GM12878 (cell line): ENCODE measurements at regions not wholly inside any gene's neighbourhood (a gene's known extent, or its start where the extent isn't known, plus 50 kb on each side); places are given as distances from the start of the nearest gene placed in this dataset.

Experiments
- ATAC-seq: fragments of 200-7000 bp; cut with Tn5 transposase; 3 replicates; pipeline ENCODE4 v1.9.1; 2020; ENCODE audit warnings: mild to moderate bottlenecking, moderate library complexity
- BruUV-seq: library from RNA; stranded (reverse); fragments of 400-500 nt; replicated peaks from 2 replicates; lab custom pipeline; 2021; lab: Mats Ljungman, UMichigan
- CTCF ChIA-PET: fragments of 300-600 bp; sonication (Branson Sonifier 250); formaldehyde crosslinking; extraction: SDS; loops from one replicate; lab custom pipeline; 2021; ENCODE audit warnings: inconsistent platforms; lab: Yijun Ruan, JAX
- POLR2A ChIA-PET: fragments of 350-600 bp; formaldehyde crosslinking; extraction: SDS; loops from one replicate; lab custom pipeline; 2021; ENCODE audit warnings: inconsistent platforms; lab: Charles Lee
- RAD21 ChIA-PET: fragments of 300-600 bp; sonication (Branson Sonifier 250); formaldehyde crosslinking; loops from one replicate; lab custom pipeline; 2023; ENCODE audit warnings: antibody characterized with exemption; ENCODE audit not compliant: unreplicated experiment; lab: Charles Lee
- SMC1A ChIA-PET: fragments of 300-600 bp; sonication (Branson Sonifier 250); formaldehyde crosslinking; loops from one replicate; lab custom pipeline; 2023; ENCODE audit not compliant: unreplicated experiment, uncharacterized antibody; lab: Charles Lee
- DNase-seq: peaks from one replicate; pipeline ENCODE4 v3.0.0-alpha.2; 2011; ENCODE audit warnings: low read depth, low spot score
- FAIRE-seq: peaks from 3 replicates; lab custom pipeline; 2011; peaks lifted over from hg19 to GRCh38; lab: Jason Lieb, UNC
- H2AFZ ChIP-seq: 2 replicates; pipeline ENCODE4 v1.6.0; 2011; ENCODE audit warnings: low read depth, low read length, control low read depth; ENCODE audit not compliant: control insufficient read depth
- H3K27ac ChIP-seq: 2 replicates; pipeline ENCODE4 v1.5.1; 2011; ENCODE audit warnings: control low read depth; ENCODE audit not compliant: control insufficient read depth, insufficient read depth
- H3K27me3 ChIP-seq, 2 experiments: replicated peaks in 1 of 2; 2 replicates each; pipeline versions ENCODE4 v1.6.0 to v1.6.1; 2011; ENCODE audit warnings: low read length in 1 of 2; ENCODE audit not compliant: control insufficient read depth in 2 of 2, insufficient read depth in 2 of 2
- H3K36me3 ChIP-seq, 2 experiments: 2 replicates each; pipeline ENCODE4 v1.5.1; 2011; ENCODE audit warnings: low read length in 1 of 2; ENCODE audit not compliant: control insufficient read depth in 2 of 2, insufficient read depth in 2 of 2
- H3K4me1 ChIP-seq: 2 replicates; pipeline ENCODE4 v1.6.1; 2011; ENCODE audit warnings: mild to moderate bottlenecking, low read length, moderate library complexity, mixed read lengths; ENCODE audit not compliant: control insufficient read depth, insufficient read depth
- H3K4me2 ChIP-seq: 2 replicates; pipeline ENCODE4 v1.6.0; 2011; ENCODE audit warnings: control low read depth; ENCODE audit not compliant: control insufficient read depth, insufficient read depth
- H3K4me3 ChIP-seq: fragments of 200-600 bp; sonication (generic); 2 replicates; pipeline ENCODE4 v1.5.1; 2016
- H3K79me2 ChIP-seq: 2 replicates; pipeline ENCODE4 v1.6.0; 2011; ENCODE audit warnings: low read length; ENCODE audit not compliant: control insufficient read depth, insufficient read depth
- H3K9ac ChIP-seq: 2 replicates; pipeline ENCODE4 v1.8.0; 2011; ENCODE audit warnings: low read length, control low read depth, mixed read lengths; ENCODE audit not compliant: control insufficient read depth, insufficient read depth
- H3K9me3 ChIP-seq: replicated peaks from 3 replicates; pipeline ENCODE4 v1.5.1; 2011; ENCODE audit warnings: mild to moderate bottlenecking, low read length; ENCODE audit not compliant: control insufficient read depth, insufficient read depth
- H4K20me1 ChIP-seq: 2 replicates; pipeline ENCODE4 v1.6.0; 2011; ENCODE audit not compliant: control insufficient read depth, insufficient read depth
- CBX5 ChIP-seq: sonication (generic); IDR thresholded peaks from 2 replicates; pipeline ENCODE4 v1.6.1; 2016; ENCODE audit warnings: low read depth, moderate library complexity, mild to moderate bottlenecking, inconsistent platforms
- CEBPB ChIP-seq, 2 experiments: fragments of 150-350 bp in 1 of 2; IDR thresholded peaks; 2 replicates each; pipeline ENCODE4 v1.6.1; 2012 to 2014; ENCODE audit warnings: low read depth in 2 of 2, low read length in 2 of 2, borderline replicate concordance in 1 of 2, inconsistent platforms in 1 of 2
- CHD1 ChIP-seq: IDR thresholded peaks from 2 replicates; pipeline ENCODE4 v1.6.1; 2012; ENCODE audit warnings: low read depth, low read length, improper control_type of control experiment
- EGR1 ChIP-seq, 2 experiments: IDR thresholded peaks; 1 replicate in 1 of 2; 2 replicates in 1 of 2; pipeline ENCODE4 v1.6.1; 2011 to 2012; ENCODE audit warnings: low read depth in 2 of 2, low read length in 2 of 2, borderline replicate concordance in 1 of 2, mild to moderate bottlenecking in 1 of 2, moderate library complexity in 1 of 2
- ETV6 ChIP-seq, 2 experiments: fragments of 450-650 bp in 1 of 2; IDR thresholded peaks in 1 of 2; conservative IDR thresholded peaks in 1 of 2; 2 replicates each; pipeline ENCODE4 v1.6.1; 2014; ENCODE audit warnings: antibody characterized with exemption in 1 of 2, borderline replicate concordance in 1 of 2, low read depth in 1 of 2, mild to moderate bottlenecking in 1 of 2, moderate library complexity in 1 of 2
- GABPA ChIP-seq: IDR thresholded peaks from 2 replicates; pipeline ENCODE4 v1.6.1; 2014; ENCODE audit warnings: antibody characterized with exemption, low read depth, mild to moderate bottlenecking, inconsistent platforms
- MYB ChIP-seq: fragments of 150-350 bp; IDR thresholded peaks from 2 replicates; pipeline ENCODE4 v1.6.1; 2014; ENCODE audit warnings: mild to moderate bottlenecking, low read depth, low read length, borderline replicate concordance
- NFXL1 ChIP-seq: fragments of 450-650 bp; IDR thresholded peaks from 2 replicates; pipeline ENCODE4 v1.6.1; 2017; ENCODE audit warnings: antibody characterized with exemption, mild to moderate bottlenecking, borderline replicate concordance
- NR2F1 ChIP-seq: fragments of 450-650 bp; conservative IDR thresholded peaks from 2 replicates; pipeline ENCODE4 v1.6.1; 2017; ENCODE audit warnings: mild to moderate bottlenecking
- PAX5 ChIP-seq: IDR thresholded peaks from 2 replicates; pipeline ENCODE4 v1.6.1; 2011; ENCODE audit warnings: low read depth, low read length, borderline replicate concordance
- POLR2AphosphoS5 ChIP-seq: IDR thresholded peaks from 2 replicates; pipeline ENCODE4 v1.6.1; 2011; ENCODE audit warnings: mild to moderate bottlenecking, low read length, inconsistent platforms
- RAD21 ChIP-seq: IDR thresholded peaks from 2 replicates; pipeline ENCODE4 v1.6.1; 2011; ENCODE audit warnings: mild to moderate bottlenecking, low read depth, low read length, moderate library complexity; ENCODE audit not compliant: insufficient read depth
- RCOR1 ChIP-seq: conservative IDR thresholded peaks from 2 replicates; pipeline ENCODE4 v1.6.1; 2012; ENCODE audit warnings: low read depth, low read length, improper control_type of control experiment
- STAT1 ChIP-seq: fragments of 450-650 bp; conservative IDR thresholded peaks from 2 replicates; pipeline ENCODE4 v1.6.1; 2014; ENCODE audit warnings: antibody characterized with exemption, mild to moderate bottlenecking
- TBL1XR1 ChIP-seq: IDR thresholded peaks from 2 replicates; pipeline ENCODE4 v1.6.1; 2012; ENCODE audit warnings: low read depth, low read length, improper control_type of control experiment
- ZZZ3 ChIP-seq: IDR thresholded peaks from 2 replicates; pipeline ENCODE4 v1.6.1; 2011; ENCODE audit warnings: low read depth; ENCODE audit not compliant: control insufficient read depth, insufficient read length
- WGBS: methylation state at CpG from one replicate; pipeline ENCODE4 v1.1.6; 2016; ENCODE audit warnings: low lambda C conversion rate; ENCODE audit not compliant: insufficient replicate concordance, insufficient coverage; ENCODE audit errors: missing lambda C conversion rate; 5-methylcytosine and 5-hydroxymethylcytosine counted together
- in situ Hi-C: fragments of 300-500 bp; cut with MboI; formaldehyde crosslinking; loops from 9 replicates; pipeline ENCODE4 v1.14.3; 2018; ENCODE audit warnings: mixed read lengths
- intact Hi-C: fragments of 100-400 bp; cut with micrococcal nuclease; formaldehyde crosslinking; loops from one replicate; pipeline ENCODE4 v1.14.2; 2022; ENCODE audit not compliant: unreplicated experiment
- TF ChIP-seq, protein P1 (sequence below): fragments of 450-650 bp; IDR thresholded peaks from 2 replicates; pipeline ENCODE4 v1.6.1; 2017; ENCODE audit warnings: antibody characterized with exemption, mild to moderate bottlenecking, moderate library complexity

GRCh38 chr5:29351170-29351569 lies 1842.3 kb upstream of the CDH6 start:
- no peak for ATAC-seq

More at GRCh38 chr5:29351170-29351569, 1842.3 kb upstream of the CDH6 start:
- no peaks in the 10 kb centered on the region for H3K4me1 ChIP-seq
- SMC1A ChIA-PET = interaction anchor here (1.0 to 1.3 kb wide), 2 partner anchors 13 to 220 kb away, joined by 3 read pairs; no protein-coding TSS in a partner anchor
- POLR2A ChIA-PET = no interaction called here
- DNase-seq (no peak), FAIRE-seq (no peak)
- H3K9me3 ChIP-seq = no peaks in the 10 kb centered on the region; the same call in 2 of the 3 replicates
- H3K9ac ChIP-seq = no peak overlapping the region
- H3K4me2 ChIP-seq = no peak overlapping the region
- WGBS = 30% methylated on average over 3 of the region's 3 CpGs
- no peaks in the 10 kb centered on the region for H3K36me3 ChIP-seq
- no peaks in the 10 kb centered on the region for H3K27me3 ChIP-seq
- no peak overlapping the region for H3K27ac ChIP-seq
- CTCF ChIA-PET = interaction anchor here (1.8 kb wide), 1 partner anchor 24 kb away, joined by 4 read pairs; no protein-coding TSS in a partner anchor
- H4K20me1 ChIP-seq = no peaks in the 10 kb centered on the region
- H2AFZ ChIP-seq = no peak overlapping the region
- BruUV-seq = no TSS peak
- H3K4me3 ChIP-seq = no peak overlapping the region
- intact Hi-C loops (no loop called here), in situ Hi-C loops (no loop called here)
- TF ChIP-seq, protein P1, sequence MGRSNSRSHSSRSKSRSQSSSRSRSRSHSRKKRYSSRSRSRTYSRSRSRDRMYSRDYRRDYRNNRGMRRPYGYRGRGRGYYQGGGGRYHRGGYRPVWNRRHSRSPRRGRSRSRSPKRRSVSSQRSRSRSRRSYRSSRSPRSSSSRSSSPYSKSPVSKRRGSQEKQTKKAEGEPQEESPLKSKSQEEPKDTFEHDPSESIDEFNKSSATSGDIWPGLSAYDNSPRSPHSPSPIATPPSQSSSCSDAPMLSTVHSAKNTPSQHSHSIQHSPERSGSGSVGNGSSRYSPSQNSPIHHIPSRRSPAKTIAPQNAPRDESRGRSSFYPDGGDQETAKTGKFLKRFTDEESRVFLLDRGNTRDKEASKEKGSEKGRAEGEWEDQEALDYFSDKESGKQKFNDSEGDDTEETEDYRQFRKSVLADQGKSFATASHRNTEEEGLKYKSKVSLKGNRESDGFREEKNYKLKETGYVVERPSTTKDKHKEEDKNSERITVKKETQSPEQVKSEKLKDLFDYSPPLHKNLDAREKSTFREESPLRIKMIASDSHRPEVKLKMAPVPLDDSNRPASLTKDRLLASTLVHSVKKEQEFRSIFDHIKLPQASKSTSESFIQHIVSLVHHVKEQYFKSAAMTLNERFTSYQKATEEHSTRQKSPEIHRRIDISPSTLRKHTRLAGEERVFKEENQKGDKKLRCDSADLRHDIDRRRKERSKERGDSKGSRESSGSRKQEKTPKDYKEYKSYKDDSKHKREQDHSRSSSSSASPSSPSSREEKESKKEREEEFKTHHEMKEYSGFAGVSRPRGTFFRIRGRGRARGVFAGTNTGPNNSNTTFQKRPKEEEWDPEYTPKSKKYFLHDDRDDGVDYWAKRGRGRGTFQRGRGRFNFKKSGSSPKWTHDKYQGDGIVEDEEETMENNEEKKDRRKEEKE = no peak
- no peak for TF ChIP-seq CEBPB (IDR thresholded peaks at IDR 0.05; ENCODE audit: borderline replicate concordance in 1 of 2, low read depth in 2 of 2, low read length in 2 of 2)
- no peak for TF ChIP-seq EGR1 (IDR thresholded peaks at IDR 0.05; ENCODE audit: borderline replicate concordance in 1 of 2, low read depth in 2 of 2, low read length in 2 of 2)
- TF ChIP-seq ETV6 (conservative IDR thresholded peaks at IDR 0.05 in 1 of 2, IDR thresholded peaks at IDR 0.05 in 1 of 2; ENCODE audit: borderline replicate concordance in 1 of 2, low read depth in 1 of 2) = no peak
- no peak for TF ChIP-seq NFXL1
- TF ChIP-seq GABPA = no peak
- no peak for TF ChIP-seq PAX5
- no peak for TF ChIP-seq TBL1XR1
- no peak for TF ChIP-seq RCOR1
- no peak for TF ChIP-seq CBX5
- no peak for TF ChIP-seq ZZZ3
- TF ChIP-seq POLR2AphosphoS5 = no peak
- no peak for TF ChIP-seq MYB
- no peak for TF ChIP-seq STAT1
- no peak for TF ChIP-seq RAD21
- TF ChIP-seq NR2F1 = no peak
- no peak for TF ChIP-seq CHD1
- H3K79me2 ChIP-seq = no peaks in the 10 kb centered on the region
- RAD21 ChIA-PET = no interaction called here
